HEK293 (cell line): ENCODE measurements at regions not wholly inside any gene's neighbourhood (a gene's known extent, or its start where the extent isn't known, plus 50 kb on each side); places are given as distances from the start of the nearest gene placed in this dataset.

Experiments
- CTCF ChIA-PET: fragments of 350-600 bp; formaldehyde crosslinking; extraction: SDS; loops from one replicate; lab custom pipeline; 2021; ENCODE audit warnings: antibody characterized with exemption; lab: Yijun Ruan, JAX
- POLR2A ChIA-PET: fragments of 300-600 bp; formaldehyde crosslinking; extraction: SDS; loops from one replicate; lab custom pipeline; 2020; ENCODE audit warnings: antibody characterized with exemption, inconsistent platforms; lab: Yijun Ruan, JAX
- H3K27ac ChIP-seq: fragments of 200-500 bp; sonication (Bioruptor generic); 2 replicates; pipeline ENCODE4 v1.5.1; 2014; ENCODE audit warnings: low read depth, low read length, control low read depth, inconsistent platforms; ENCODE audit errors: extremely low read depth
- H3K36me3 ChIP-seq, 2 experiments: fragments of 200-500 bp in 1 of 2; sonication (Bioruptor generic) in 1 of 2; 1 replicate in 1 of 2; 2 replicates in 1 of 2; pipeline ENCODE4 v1.5.1; 2014 to 2017; ENCODE audit warnings: inconsistent platforms in 2 of 2, low read length in 2 of 2; ENCODE audit not compliant: control insufficient read depth in 2 of 2, insufficient read depth in 1 of 2
- H3K4me1 ChIP-seq: fragments of 200-500 bp; sonication (Bioruptor generic); 2 replicates; pipeline ENCODE4 v1.5.1; 2014; ENCODE audit warnings: mild to moderate bottlenecking, low read length, inconsistent platforms; ENCODE audit not compliant: control insufficient read depth, insufficient read depth
- H3K4me3 ChIP-seq: 2 replicates; pipeline ENCODE4 v1.5.1; 2011; ENCODE audit warnings: low read depth, mild to moderate bottlenecking, control low read depth, low read length, moderate library complexity
- H3K9me3 ChIP-seq: fragments of 200-500 bp; sonication (Bioruptor generic); 2 replicates; pipeline ENCODE4 v1.5.1; 2014; ENCODE audit warnings: low read depth, low read length, inconsistent platforms; ENCODE audit not compliant: control insufficient read depth, insufficient read depth
- GLI2 ChIP-seq: fragments of 450-650 bp; formaldehyde crosslinking; IDR thresholded peaks from 2 replicates; pipeline ENCODE4; 2017; ENCODE audit warnings: missing biosample characterization, missing genetic modification characterization, low read depth, borderline replicate concordance
- KLF10 ChIP-seq: fragments of 450-650 bp; IDR thresholded peaks from 2 replicates; pipeline ENCODE4 v1.5.1; 2018; ENCODE audit warnings: missing biosample characterization, mild to moderate bottlenecking, missing genetic modification characterization
- KLF8 ChIP-seq: fragments of 450-650 bp; formaldehyde crosslinking; IDR thresholded peaks from 2 replicates; pipeline ENCODE4 v1.5.1; 2016; ENCODE audit warnings: missing biosample characterization, missing genetic modification characterization
- SP3 ChIP-seq: fragments of 450-650 bp; formaldehyde crosslinking; IDR thresholded peaks from 2 replicates; pipeline ENCODE4 v1.5.1; 2016; ENCODE audit warnings: missing biosample characterization, missing genetic modification characterization
- ZBTB7A ChIP-seq: fragments of 450-650 bp; formaldehyde crosslinking; IDR thresholded peaks from 2 replicates; pipeline ENCODE4 v1.5.1; 2016; ENCODE audit warnings: low read depth, missing biosample characterization, missing genetic modification characterization
- ZNF2 ChIP-seq: fragments of 450-650 bp; formaldehyde crosslinking; IDR thresholded peaks from 2 replicates; pipeline ENCODE4 v1.5.1; 2016; ENCODE audit warnings: missing biosample characterization, missing genetic modification characterization
- ZNF274 ChIP-seq, 2 experiments: fragments of 200-500 bp in 1 of 2; fragments of 450-650 bp in 1 of 2; sonication (Bioruptor generic) in 1 of 2; formaldehyde crosslinking in 1 of 2; IDR thresholded peaks; 2 replicates each; pipeline versions ENCODE4 v1.5.1 to v1.6.1; 2014 to 2016; ENCODE audit warnings: borderline replicate concordance in 1 of 2, inconsistent platforms in 1 of 2, low read length in 1 of 2, missing biosample characterization in 1 of 2, missing genetic modification characterization in 1 of 2
- ZNF350 ChIP-seq: fragments of 450-650 bp; formaldehyde crosslinking; IDR thresholded peaks from 2 replicates; pipeline ENCODE4 v1.5.0; 2017; ENCODE audit warnings: missing biosample characterization, mild to moderate bottlenecking, missing genetic modification characterization
- ZNF555 ChIP-seq: fragments of 450-650 bp; formaldehyde crosslinking; conservative IDR thresholded peaks from 2 replicates; pipeline ENCODE4 v1.5.1; 2017; ENCODE audit warnings: missing biosample characterization, mild to moderate bottlenecking, missing genetic modification characterization, inconsistent platforms
- ZNF561 ChIP-seq: fragments of 450-650 bp; IDR thresholded peaks from 2 replicates; pipeline ENCODE4 v1.5.1; 2018; ENCODE audit warnings: missing biosample characterization, missing genetic modification characterization, borderline replicate concordance
- ZNF76 ChIP-seq: fragments of 450-650 bp; formaldehyde crosslinking; IDR thresholded peaks from 2 replicates; pipeline ENCODE4; 2016; ENCODE audit warnings: low read depth, missing biosample characterization, missing genetic modification characterization, borderline replicate concordance
- TF ChIP-seq, protein P1 (sequence below): fragments of 450-650 bp; IDR thresholded peaks from 2 replicates; pipeline ENCODE4 v1.5.1; 2018; ENCODE audit warnings: missing biosample characterization, mild to moderate bottlenecking, missing genetic modification characterization
- TF ChIP-seq, protein P2 (sequence below): fragments of 450-650 bp; formaldehyde crosslinking; IDR thresholded peaks from 2 replicates; pipeline ENCODE4 v1.5.1; 2017; ENCODE audit warnings: missing biosample characterization, missing genetic modification characterization
- TF ChIP-seq, protein P3 (sequence below): fragments of 450-650 bp; formaldehyde crosslinking; IDR thresholded peaks from 2 replicates; pipeline ENCODE4 v1.5.1; 2016; ENCODE audit warnings: missing biosample characterization, missing genetic modification characterization
- TF ChIP-seq, protein P4 (sequence below): fragments of 450-650 bp; formaldehyde crosslinking; IDR thresholded peaks from 2 replicates; pipeline ENCODE4; 2016; ENCODE audit warnings: missing biosample characterization, missing genetic modification characterization
- TF ChIP-seq, protein P5 (sequence below): fragments of 450-650 bp; formaldehyde crosslinking; IDR thresholded peaks from 2 replicates; pipeline ENCODE4 v1.5.1; 2016; ENCODE audit warnings: missing biosample characterization, missing genetic modification characterization, borderline replicate concordance
- TF ChIP-seq, protein P6 (sequence below): fragments of 450-650 bp; formaldehyde crosslinking; IDR thresholded peaks from 2 replicates; pipeline ENCODE4 v1.5.1; 2016; ENCODE audit warnings: missing biosample characterization, missing genetic modification characterization
- TF ChIP-seq, protein P7 (sequence below): fragments of 450-650 bp; formaldehyde crosslinking; IDR thresholded peaks from 2 replicates; pipeline ENCODE4 v1.5.1; 2016; ENCODE audit warnings: missing biosample characterization, missing genetic modification characterization
- TF ChIP-seq, protein P8 (sequence below): fragments of 450-650 bp; formaldehyde crosslinking; conservative IDR thresholded peaks from 2 replicates; pipeline ENCODE4 v1.5.1; 2016; ENCODE audit warnings: low read depth, missing biosample characterization, missing genetic modification characterization

DNA sequence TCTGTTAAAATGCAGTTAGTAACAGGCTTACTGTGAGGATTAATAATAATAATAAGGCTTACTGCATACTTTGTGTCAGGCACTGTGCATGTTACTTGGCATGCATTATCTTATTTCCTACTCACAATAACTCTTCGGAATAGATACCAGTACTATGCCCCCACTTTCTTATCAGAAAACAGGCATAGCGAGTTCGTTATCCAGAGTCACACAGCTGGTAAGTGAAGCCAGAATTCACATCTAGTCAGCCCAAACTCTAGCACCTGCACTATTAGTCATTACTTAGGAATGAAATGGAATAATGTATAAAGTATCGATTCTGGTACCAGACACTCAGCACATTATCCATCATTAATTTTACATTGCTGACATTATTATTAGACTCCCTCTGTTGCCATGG, 155.7 kb upstream of the BLID start:
- ChIA-PET CTCF (no interaction called here), POLR2A (no interaction called here)
- H3K36me3 ChIP-seq, result no peaks in the 10 kb centered on the region
- H3K9me3 ChIP-seq, result no peaks in the 10 kb centered on the region
- H3K4me1 ChIP-seq, result peaks cover 3% of the 10 kb centered on the region; the same call in 1 of the 2 replicates
- H3K4me3 ChIP-seq, result no peak overlapping the region
- H3K27ac ChIP-seq, result no peak overlapping the region
- TF ChIP-seq, protein P1, sequence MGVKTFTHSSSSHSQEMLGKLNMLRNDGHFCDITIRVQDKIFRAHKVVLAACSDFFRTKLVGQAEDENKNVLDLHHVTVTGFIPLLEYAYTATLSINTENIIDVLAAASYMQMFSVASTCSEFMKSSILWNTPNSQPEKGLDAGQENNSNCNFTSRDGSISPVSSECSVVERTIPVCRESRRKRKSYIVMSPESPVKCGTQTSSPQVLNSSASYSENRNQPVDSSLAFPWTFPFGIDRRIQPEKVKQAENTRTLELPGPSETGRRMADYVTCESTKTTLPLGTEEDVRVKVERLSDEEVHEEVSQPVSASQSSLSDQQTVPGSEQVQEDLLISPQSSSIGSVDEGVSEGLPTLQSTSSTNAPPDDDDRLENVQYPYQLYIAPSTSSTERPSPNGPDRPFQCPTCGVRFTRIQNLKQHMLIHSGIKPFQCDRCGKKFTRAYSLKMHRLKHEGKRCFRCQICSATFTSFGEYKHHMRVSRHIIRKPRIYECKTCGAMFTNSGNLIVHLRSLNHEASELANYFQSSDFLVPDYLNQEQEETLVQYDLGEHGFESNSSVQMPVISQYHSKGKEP (tag by site-specific recombination), result no peak
- TF ChIP-seq GLI2 (tag by site-specific recombination), result no peak
- TF ChIP-seq SP3 (tag by site-specific recombination), result no peak
- TF ChIP-seq ZNF274 (IDR thresholded peaks at IDR 0.05; ENCODE audit: low read length), result no peak
- TF ChIP-seq ZNF274 (tag by site-specific recombination; IDR thresholded peaks at IDR 0.05; ENCODE audit: borderline replicate concordance), result no peak
- TF ChIP-seq, protein P2, sequence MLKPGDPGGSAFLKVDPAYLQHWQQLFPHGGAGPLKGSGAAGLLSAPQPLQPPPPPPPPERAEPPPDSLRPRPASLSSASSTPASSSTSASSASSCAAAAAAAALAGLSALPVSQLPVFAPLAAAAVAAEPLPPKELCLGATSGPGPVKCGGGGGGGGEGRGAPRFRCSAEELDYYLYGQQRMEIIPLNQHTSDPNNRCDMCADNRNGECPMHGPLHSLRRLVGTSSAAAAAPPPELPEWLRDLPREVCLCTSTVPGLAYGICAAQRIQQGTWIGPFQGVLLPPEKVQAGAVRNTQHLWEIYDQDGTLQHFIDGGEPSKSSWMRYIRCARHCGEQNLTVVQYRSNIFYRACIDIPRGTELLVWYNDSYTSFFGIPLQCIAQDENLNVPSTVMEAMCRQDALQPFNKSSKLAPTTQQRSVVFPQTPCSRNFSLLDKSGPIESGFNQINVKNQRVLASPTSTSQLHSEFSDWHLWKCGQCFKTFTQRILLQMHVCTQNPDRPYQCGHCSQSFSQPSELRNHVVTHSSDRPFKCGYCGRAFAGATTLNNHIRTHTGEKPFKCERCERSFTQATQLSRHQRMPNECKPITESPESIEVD (tag by site-specific recombination), result no peak
- no peak for TF ChIP-seq ZNF350 (tag by site-specific recombination)
- TF ChIP-seq, protein P3, sequence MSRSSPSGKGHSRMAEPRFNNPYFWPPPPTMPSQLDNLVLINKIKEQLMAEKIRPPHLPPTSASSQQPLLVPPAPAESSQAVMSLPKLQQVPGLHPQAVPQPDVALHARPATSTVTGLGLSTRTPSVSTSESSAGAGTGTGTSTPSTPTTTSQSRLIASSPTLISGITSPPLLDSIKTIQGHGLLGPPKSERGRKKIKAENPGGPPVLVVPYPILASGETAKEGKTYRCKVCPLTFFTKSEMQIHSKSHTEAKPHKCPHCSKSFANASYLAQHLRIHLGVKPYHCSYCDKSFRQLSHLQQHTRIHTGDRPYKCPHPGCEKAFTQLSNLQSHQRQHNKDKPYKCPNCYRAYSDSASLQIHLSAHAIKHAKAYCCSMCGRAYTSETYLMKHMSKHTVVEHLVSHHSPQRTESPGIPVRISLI (tag by site-specific recombination), result no peak
- TF ChIP-seq, protein P4, sequence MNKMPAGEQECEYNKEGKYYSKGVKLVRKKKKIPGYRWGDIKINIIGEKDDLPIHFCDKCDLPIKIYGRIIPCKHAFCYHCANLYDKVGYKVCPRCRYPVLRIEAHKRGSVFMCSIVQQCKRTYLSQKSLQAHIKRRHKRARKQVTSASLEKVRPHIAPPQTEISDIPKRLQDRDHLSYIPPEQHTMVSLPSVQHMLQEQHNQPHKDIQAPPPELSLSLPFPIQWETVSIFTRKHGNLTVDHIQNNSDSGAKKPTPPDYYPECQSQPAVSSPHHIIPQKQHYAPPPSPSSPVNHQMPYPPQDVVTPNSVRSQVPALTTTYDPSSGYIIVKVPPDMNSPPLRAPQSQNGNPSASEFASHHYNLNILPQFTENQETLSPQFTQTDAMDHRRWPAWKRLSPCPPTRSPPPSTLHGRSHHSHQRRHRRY (tag by site-specific recombination), result no peak
- TF ChIP-seq ZNF2 (tag by site-specific recombination), result no peak
- TF ChIP-seq KLF10 (tag by site-specific recombination), result no peak
- no peak for TF ChIP-seq KLF8 (tag by site-specific recombination)
- no peak for TF ChIP-seq ZNF561 (tag by site-specific recombination)
- TF ChIP-seq ZNF555, result no peak
- no peak for TF ChIP-seq ZBTB7A
- TF ChIP-seq, protein P5, sequence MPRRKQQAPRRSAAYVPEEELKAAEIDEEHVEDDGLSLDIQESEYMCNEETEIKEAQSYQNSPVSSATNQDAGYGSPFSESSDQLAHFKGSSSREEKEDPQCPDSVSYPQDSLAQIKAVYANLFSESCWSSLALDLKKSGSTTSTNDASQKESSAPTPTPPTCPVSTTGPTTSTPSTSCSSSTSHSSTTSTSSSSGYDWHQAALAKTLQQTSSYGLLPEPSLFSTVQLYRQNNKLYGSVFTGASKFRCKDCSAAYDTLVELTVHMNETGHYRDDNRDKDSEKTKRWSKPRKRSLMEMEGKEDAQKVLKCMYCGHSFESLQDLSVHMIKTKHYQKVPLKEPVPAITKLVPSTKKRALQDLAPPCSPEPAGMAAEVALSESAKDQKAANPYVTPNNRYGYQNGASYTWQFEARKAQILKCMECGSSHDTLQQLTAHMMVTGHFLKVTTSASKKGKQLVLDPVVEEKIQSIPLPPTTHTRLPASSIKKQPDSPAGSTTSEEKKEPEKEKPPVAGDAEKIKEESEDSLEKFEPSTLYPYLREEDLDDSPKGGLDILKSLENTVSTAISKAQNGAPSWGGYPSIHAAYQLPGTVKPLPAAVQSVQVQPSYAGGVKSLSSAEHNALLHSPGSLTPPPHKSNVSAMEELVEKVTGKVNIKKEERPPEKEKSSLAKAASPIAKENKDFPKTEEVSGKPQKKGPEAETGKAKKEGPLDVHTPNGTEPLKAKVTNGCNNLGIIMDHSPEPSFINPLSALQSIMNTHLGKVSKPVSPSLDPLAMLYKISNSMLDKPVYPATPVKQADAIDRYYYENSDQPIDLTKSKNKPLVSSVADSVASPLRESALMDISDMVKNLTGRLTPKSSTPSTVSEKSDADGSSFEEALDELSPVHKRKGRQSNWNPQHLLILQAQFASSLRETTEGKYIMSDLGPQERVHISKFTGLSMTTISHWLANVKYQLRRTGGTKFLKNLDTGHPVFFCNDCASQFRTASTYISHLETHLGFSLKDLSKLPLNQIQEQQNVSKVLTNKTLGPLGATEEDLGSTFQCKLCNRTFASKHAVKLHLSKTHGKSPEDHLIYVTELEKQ (tag by site-specific recombination), result no peak
- TF ChIP-seq, protein P6, sequence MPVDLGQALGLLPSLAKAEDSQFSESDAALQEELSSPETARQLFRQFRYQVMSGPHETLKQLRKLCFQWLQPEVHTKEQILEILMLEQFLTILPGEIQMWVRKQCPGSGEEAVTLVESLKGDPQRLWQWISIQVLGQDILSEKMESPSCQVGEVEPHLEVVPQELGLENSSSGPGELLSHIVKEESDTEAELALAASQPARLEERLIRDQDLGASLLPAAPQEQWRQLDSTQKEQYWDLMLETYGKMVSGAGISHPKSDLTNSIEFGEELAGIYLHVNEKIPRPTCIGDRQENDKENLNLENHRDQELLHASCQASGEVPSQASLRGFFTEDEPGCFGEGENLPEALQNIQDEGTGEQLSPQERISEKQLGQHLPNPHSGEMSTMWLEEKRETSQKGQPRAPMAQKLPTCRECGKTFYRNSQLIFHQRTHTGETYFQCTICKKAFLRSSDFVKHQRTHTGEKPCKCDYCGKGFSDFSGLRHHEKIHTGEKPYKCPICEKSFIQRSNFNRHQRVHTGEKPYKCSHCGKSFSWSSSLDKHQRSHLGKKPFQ (tag by site-specific recombination), result no peak
- TF ChIP-seq ZNF76 (tag by site-specific recombination), result no peak
- TF ChIP-seq, protein P7, sequence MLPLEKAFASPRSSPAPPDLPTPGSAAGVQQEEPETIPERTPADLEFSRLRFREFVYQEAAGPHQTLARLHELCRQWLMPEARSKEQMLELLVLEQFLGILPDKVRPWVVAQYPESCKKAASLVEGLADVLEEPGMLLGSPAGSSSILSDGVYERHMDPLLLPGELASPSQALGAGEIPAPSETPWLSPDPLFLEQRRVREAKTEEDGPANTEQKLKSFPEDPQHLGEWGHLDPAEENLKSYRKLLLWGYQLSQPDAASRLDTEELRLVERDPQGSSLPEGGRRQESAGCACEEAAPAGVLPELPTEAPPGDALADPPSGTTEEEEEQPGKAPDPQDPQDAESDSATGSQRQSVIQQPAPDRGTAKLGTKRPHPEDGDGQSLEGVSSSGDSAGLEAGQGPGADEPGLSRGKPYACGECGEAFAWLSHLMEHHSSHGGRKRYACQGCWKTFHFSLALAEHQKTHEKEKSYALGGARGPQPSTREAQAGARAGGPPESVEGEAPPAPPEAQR (tag by site-specific recombination), result no peak
- TF ChIP-seq, protein P8, sequence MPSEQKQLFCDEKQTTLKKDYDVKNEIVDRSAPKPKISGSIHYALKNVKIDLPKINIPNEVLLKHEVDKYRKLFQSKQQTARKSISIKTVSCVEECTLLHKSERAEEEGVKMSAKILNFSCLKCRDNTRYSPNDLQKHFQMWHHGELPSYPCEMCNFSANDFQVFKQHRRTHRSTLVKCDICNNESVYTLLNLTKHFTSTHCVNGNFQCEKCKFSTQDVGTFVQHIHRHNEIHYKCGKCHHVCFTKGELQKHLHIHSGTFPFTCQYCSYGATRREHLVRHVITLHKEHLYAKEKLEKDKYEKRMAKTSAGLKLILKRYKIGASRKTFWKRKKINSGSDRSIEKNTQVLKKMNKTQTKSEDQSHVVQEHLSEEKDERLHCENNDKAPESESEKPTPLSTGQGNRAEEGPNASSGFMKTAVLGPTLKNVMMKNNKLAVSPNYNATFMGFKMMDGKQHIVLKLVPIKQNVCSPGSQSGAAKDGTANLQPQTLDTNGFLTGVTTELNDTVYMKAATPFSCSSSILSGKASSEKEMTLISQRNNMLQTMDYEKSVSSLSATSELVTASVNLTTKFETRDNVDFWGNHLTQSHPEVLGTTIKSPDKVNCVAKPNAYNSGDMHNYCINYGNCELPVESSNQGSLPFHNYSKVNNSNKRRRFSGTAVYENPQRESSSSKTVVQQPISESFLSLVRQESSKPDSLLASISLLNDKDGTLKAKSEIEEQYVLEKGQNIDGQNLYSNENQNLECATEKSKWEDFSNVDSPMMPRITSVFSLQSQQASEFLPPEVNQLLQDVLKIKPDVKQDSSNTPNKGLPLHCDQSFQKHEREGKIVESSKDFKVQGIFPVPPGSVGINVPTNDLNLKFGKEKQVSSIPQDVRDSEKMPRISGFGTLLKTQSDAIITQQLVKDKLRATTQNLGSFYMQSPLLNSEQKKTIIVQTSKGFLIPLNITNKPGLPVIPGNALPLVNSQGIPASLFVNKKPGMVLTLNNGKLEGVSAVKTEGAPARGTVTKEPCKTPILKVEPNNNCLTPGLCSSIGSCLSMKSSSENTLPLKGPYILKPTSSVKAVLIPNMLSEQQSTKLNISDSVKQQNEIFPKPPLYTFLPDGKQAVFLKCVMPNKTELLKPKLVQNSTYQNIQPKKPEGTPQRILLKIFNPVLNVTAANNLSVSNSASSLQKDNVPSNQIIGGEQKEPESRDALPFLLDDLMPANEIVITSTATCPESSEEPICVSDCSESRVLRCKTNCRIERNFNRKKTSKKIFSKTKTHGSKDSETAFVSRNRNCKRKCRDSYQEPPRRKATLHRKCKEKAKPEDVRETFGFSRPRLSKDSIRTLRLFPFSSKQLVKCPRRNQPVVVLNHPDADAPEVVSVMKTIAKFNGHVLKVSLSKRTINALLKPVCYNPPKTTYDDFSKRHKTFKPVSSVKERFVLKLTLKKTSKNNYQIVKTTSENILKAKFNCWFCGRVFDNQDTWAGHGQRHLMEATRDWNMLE (tag by site-specific recombination), result no peak
